ENCODE measurements at regions not wholly inside any gene's neighbourhood (a gene's known extent, or its start where the extent isn't known, plus 50 kb on each side); places are given as distances from the start of the nearest gene placed in this dataset.

DNA sequence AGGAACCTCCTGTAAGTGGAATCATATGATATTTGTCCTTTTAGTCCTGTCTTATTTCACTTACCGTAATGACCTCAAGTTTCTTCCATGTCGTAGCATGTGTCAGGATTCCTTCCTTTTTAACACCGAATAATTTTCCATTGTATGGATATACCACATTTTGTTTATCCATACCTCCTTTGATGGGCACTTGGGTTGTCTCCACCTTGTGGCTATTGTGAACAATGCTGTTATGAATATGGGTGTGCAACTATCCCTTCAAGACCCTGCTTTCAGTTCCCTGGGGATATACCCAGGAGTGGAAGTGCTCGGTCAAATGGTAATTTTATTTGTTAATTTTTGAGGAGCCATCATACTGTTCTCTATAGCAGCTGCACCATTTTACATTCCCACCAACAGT is 244.9 kb upstream of the BLID start:
- H4K20me1 ChIP-seq (ENCODE audit: control insufficient read depth, extremely low read depth, insufficient read depth, low read length) = no peaks in the 10 kb centered on the region
- no peaks in the 10 kb centered on the region for H3K9me1 ChIP-seq (ENCODE audit: control insufficient read depth, extremely low read depth, insufficient read depth, low read length)
- no peak overlapping the region for H3K4me3 ChIP-seq (ENCODE audit: control insufficient read depth in 2 of 3, extremely low read depth in 1 of 3, insufficient read depth in 2 of 3, low read depth in 1 of 3, low read length in 3 of 3)
- dilution Hi-C loops (cut with MboI; ENCODE audit: extremely low pct_ligation_motif_present, low sequenced_read_pairs) = no loop called here
- H3K9ac ChIP-seq (ENCODE audit: control insufficient read depth, extremely low read depth, insufficient read depth, low read length) = no peak overlapping the region
- H3K79me2 ChIP-seq (ENCODE audit: control insufficient read depth, insufficient read depth, low read length) = no peaks in the 10 kb centered on the region
- DNase-seq (ENCODE audit: low read depth, low spot score) (no peak), FAIRE-seq (no peak)
- no peaks in the 10 kb centered on the region for H3K27me3 ChIP-seq (ENCODE audit: control insufficient read depth, extremely low read depth, insufficient read depth, low read length)
- no peak overlapping the region for H2AFZ ChIP-seq (ENCODE audit: control insufficient read depth, low read length)
- no peak overlapping the region for H3K27ac ChIP-seq (ENCODE audit: control insufficient read depth, insufficient read depth, low read length)
- H3K4me2 ChIP-seq (ENCODE audit: control insufficient read depth, extremely low read depth, insufficient read depth, low read depth, low read length) = no peak overlapping the region
- TF ChIP-seq, protein P1, sequence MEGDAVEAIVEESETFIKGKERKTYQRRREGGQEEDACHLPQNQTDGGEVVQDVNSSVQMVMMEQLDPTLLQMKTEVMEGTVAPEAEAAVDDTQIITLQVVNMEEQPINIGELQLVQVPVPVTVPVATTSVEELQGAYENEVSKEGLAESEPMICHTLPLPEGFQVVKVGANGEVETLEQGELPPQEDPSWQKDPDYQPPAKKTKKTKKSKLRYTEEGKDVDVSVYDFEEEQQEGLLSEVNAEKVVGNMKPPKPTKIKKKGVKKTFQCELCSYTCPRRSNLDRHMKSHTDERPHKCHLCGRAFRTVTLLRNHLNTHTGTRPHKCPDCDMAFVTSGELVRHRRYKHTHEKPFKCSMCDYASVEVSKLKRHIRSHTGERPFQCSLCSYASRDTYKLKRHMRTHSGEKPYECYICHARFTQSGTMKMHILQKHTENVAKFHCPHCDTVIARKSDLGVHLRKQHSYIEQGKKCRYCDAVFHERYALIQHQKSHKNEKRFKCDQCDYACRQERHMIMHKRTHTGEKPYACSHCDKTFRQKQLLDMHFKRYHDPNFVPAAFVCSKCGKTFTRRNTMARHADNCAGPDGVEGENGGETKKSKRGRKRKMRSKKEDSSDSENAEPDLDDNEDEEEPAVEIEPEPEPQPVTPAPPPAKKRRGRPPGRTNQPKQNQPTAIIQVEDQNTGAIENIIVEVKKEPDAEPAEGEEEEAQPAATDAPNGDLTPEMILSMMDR (optimal IDR thresholded peaks at IDR 0.05 in 1 of 3, IDR thresholded peaks at IDR 0.05 in 1 of 3, conservative IDR thresholded peaks at IDR 0.05 in 1 of 3; ENCODE audit: extremely low read depth in 1 of 3, insufficient read depth in 2 of 3, low read length in 3 of 3) = peak in 2 of 3 experiments; percentile 6 to 16
- no peak for TF ChIP-seq EZH2 (IDR thresholded peaks at IDR 0.05; ENCODE audit: low read length)
- no peaks in the 10 kb centered on the region for H3K4me1 ChIP-seq (ENCODE audit: control insufficient read depth, extremely low read depth, insufficient read depth, low read length)
- H3K36me3 ChIP-seq (ENCODE audit: control insufficient read depth in 2 of 2, extremely low read depth in 1 of 2, insufficient read depth in 2 of 2, low read length in 2 of 2) = no peaks in the 10 kb centered on the region
- H3K9me3 ChIP-seq (ENCODE audit: control insufficient read depth, low read depth, low read length) = no peaks in the 10 kb centered on the region

DNA sequence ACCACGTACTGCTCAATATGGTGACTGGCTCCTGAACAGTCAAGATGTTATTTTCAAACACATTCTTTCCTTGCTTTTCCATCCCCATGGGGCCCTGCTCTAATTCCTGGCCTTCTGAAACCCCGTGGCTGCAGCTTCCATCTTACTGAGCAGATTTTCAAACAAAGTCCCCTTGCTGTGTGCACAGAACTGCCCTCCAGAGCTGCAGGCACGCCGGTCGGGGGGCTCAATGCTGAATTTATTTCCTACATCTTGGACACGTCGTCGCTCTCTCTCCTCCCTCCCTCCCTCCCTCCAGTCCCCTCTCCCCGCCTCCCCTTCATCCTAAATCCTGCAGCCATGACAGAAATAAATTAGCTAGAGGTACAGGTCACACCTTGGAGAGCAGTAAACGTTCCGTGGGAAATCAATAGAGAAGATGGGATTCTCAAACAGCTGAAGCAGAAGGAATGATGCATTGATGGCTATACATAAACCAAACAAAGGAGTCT is 243.1 kb upstream of the BLID start:
- FAIRE-seq = no peak

More for the DNA sequence above, 243.1 kb upstream of the BLID start:
- no peaks in the 10 kb centered on the region for H3K9me1 ChIP-seq (ENCODE audit: control insufficient read depth, extremely low read depth, insufficient read depth, low read length)
- no peak overlapping the region for H3K4me3 ChIP-seq (ENCODE audit: control insufficient read depth in 2 of 3, extremely low read depth in 1 of 3, insufficient read depth in 2 of 3, low read depth in 1 of 3, low read length in 3 of 3)
- H3K9ac ChIP-seq (ENCODE audit: control insufficient read depth, extremely low read depth, insufficient read depth, low read length) = no peak overlapping the region
- H3K4me2 ChIP-seq (ENCODE audit: control insufficient read depth, extremely low read depth, insufficient read depth, low read depth, low read length) = no peak overlapping the region
- H3K36me3 ChIP-seq (ENCODE audit: control insufficient read depth in 2 of 2, extremely low read depth in 1 of 2, insufficient read depth in 2 of 2, low read length in 2 of 2) = no peaks in the 10 kb centered on the region
- no peak for TF ChIP-seq EZH2 (IDR thresholded peaks at IDR 0.05; ENCODE audit: low read length)
- TF ChIP-seq, protein P1 (optimal IDR thresholded peaks at IDR 0.05 in 1 of 3, IDR thresholded peaks at IDR 0.05 in 1 of 3, conservative IDR thresholded peaks at IDR 0.05 in 1 of 3; ENCODE audit: extremely low read depth in 1 of 3, insufficient read depth in 2 of 3, low read length in 3 of 3) = no peak
- H3K9me3 ChIP-seq (ENCODE audit: control insufficient read depth, low read depth, low read length) = no peaks in the 10 kb centered on the region
- no peaks in the 10 kb centered on the region for H4K20me1 ChIP-seq (ENCODE audit: control insufficient read depth, extremely low read depth, insufficient read depth, low read length)
- no peaks in the 10 kb centered on the region for H3K4me1 ChIP-seq (ENCODE audit: control insufficient read depth, extremely low read depth, insufficient read depth, low read length)
- H3K79me2 ChIP-seq (ENCODE audit: control insufficient read depth, insufficient read depth, low read length) = no peaks in the 10 kb centered on the region
- dilution Hi-C loops (cut with MboI; ENCODE audit: extremely low pct_ligation_motif_present, low sequenced_read_pairs) = no loop called here
- H2AFZ ChIP-seq (ENCODE audit: control insufficient read depth, low read length) = no peak overlapping the region
- DNase-seq (ENCODE audit: low read depth, low spot score) = no peak
- no peaks in the 10 kb centered on the region for H3K27me3 ChIP-seq (ENCODE audit: control insufficient read depth, extremely low read depth, insufficient read depth, low read length)
- no peak overlapping the region for H3K27ac ChIP-seq (ENCODE audit: control insufficient read depth, insufficient read depth, low read length)
